H1 (cell line): ENCODE measurements at regions not wholly inside any gene's neighbourhood (a gene's known extent, or its start where the extent isn't known, plus 50 kb on each side); places are given as distances from the start of the nearest gene placed in this dataset.

ENCODE experiments used
- CTCF ChIA-PET: fragments of 300-600 bp; sonication (Branson Sonifier 250); formaldehyde crosslinking; loops from one replicate; lab custom pipeline; 2021; ENCODE audit not compliant: partially characterized antibody; lab: Charles Lee
- POLR2A ChIA-PET: fragments of 300-600 bp; sonication (Branson Sonifier 250); formaldehyde crosslinking; loops from one replicate; lab custom pipeline; 2021; ENCODE audit warnings: inconsistent platforms; ENCODE audit not compliant: partially characterized antibody; lab: Charles Lee
- DNase-seq, 2 experiments: peaks; one replicate each; pipeline versions ENCODE4 v3.0.0 to v3.0.0-alpha.2; 2010 to 2022; ENCODE audit warnings: low spot score in 2 of 2, low read depth in 1 of 2, mixed read lengths in 1 of 2
- FAIRE-seq: peaks from 2 replicates; lab custom pipeline; 2011; peaks lifted over from hg19 to GRCh38; lab: Jason Lieb, UNC
- H2AFZ ChIP-seq: 2 replicates; pipeline ENCODE4 v1.8.1; 2012; ENCODE audit warnings: low read length, inconsistent platforms
- H2AK5ac ChIP-seq: 2 replicates; pipeline ENCODE4 v1.6.1; 2013; ENCODE audit warnings: low read depth, low read length
- H2BK120ac ChIP-seq: replicated peaks from 2 replicates; pipeline ENCODE3; 2013; ENCODE audit warnings: low read depth, low read length, inconsistent platforms
- H2BK12ac ChIP-seq: 2 replicates; pipeline ENCODE4 v1.6.1; 2013; ENCODE audit warnings: low read depth, low read length
- H2BK15ac ChIP-seq: 2 replicates; pipeline ENCODE4 v1.6.1; 2013; ENCODE audit warnings: low read length
- H2BK20ac ChIP-seq: 2 replicates; pipeline ENCODE4 v1.6.1; 2013; ENCODE audit warnings: low read length
- H2BK5ac ChIP-seq: 2 replicates; pipeline ENCODE4 v1.6.1; 2013; ENCODE audit warnings: low read depth, low read length
- H3K14ac ChIP-seq: 2 replicates; pipeline ENCODE4 v1.6.1; 2013; ENCODE audit warnings: inconsistent platforms; ENCODE audit not compliant: insufficient read length
- H3K18ac ChIP-seq: 2 replicates; pipeline ENCODE4 v1.6.1; 2013; ENCODE audit warnings: low read length; ENCODE audit errors: extremely low read depth
- H3K23ac ChIP-seq: 2 replicates; pipeline ENCODE4 v1.6.1; 2013; ENCODE audit warnings: inconsistent platforms; ENCODE audit not compliant: insufficient read length
- H3K23me2 ChIP-seq: 2 replicates; pipeline ENCODE4 v1.6.1; 2013; ENCODE audit warnings: low read depth, low read length
- H3K27ac ChIP-seq: 2 replicates; pipeline ENCODE4 v1.6.1; 2011; ENCODE audit warnings: low read depth, low read length, inconsistent platforms
- H3K27me3 ChIP-seq, 4 experiments: replicated peaks in 1 of 4; 1 replicate in 1 of 4; 2 replicates in 3 of 4; pipeline versions ENCODE4 v1.6.1 to v1.8.1; 2011 to 2013; ENCODE audit warnings: low read length in 3 of 4, mild to moderate bottlenecking in 3 of 4, inconsistent platforms in 2 of 4, mixed read lengths in 2 of 4, moderate library complexity in 1 of 4; ENCODE audit not compliant: control insufficient read depth in 3 of 4, insufficient read depth in 3 of 4; ENCODE audit errors: extremely low read depth in 1 of 4
- H3K36me3 ChIP-seq, 4 experiments: 2 replicates each; pipeline versions ENCODE4 v1.6.1 to v1.8.1; 2011 to 2013; ENCODE audit warnings: mild to moderate bottlenecking in 4 of 4, low read length in 3 of 4, moderate library complexity in 2 of 4, control low read depth in 1 of 4, inconsistent platforms in 1 of 4; ENCODE audit not compliant: insufficient read depth in 4 of 4, control insufficient read depth in 2 of 4
- H3K4ac ChIP-seq: replicated peaks from 2 replicates; pipeline ENCODE3; 2013; ENCODE audit warnings: low read length, low read depth, mixed read lengths, inconsistent platforms; ENCODE audit not compliant: insufficient read length
- H3K4me1 ChIP-seq, 4 experiments: replicated peaks in 1 of 4; 1 replicate in 1 of 4; 2 replicates in 3 of 4; pipeline versions ENCODE4 v1.6.1 to v1.8.1; 2011 to 2013; ENCODE audit warnings: low read length in 3 of 4, inconsistent platforms in 2 of 4, mixed read lengths in 1 of 4; ENCODE audit not compliant: insufficient read depth in 4 of 4, control insufficient read depth in 3 of 4
- H3K4me2 ChIP-seq, 2 experiments: 2 replicates each; pipeline versions ENCODE4 v1.6.1 to v1.8.1; 2011 to 2013; ENCODE audit warnings: low read depth in 2 of 2, low read length in 2 of 2, control low read depth in 1 of 2, inconsistent platforms in 1 of 2, mild to moderate bottlenecking in 1 of 2; ENCODE audit not compliant: insufficient read depth in 1 of 2
- H3K4me3 ChIP-seq, 4 experiments: fragments of 200-600, 300-600 bp in 1 of 4; sonication (generic), shearing (Covaris generic), sonication (Bioruptor Twin) in 1 of 4; 2 replicates each; pipeline versions ENCODE4 v1.5.1 to v1.8.1; 2011 to 2016; ENCODE audit warnings: low read length in 4 of 4, low read depth in 3 of 4, control low read depth in 2 of 4, inconsistent platforms in 2 of 4, mild to moderate bottlenecking in 2 of 4, mixed read lengths in 1 of 4, moderate library complexity in 1 of 4; ENCODE audit not compliant: insufficient read depth in 2 of 4; ENCODE audit errors: extremely low read depth in 1 of 4
- H3K56ac ChIP-seq: replicated peaks from 2 replicates; pipeline ENCODE3; 2013; ENCODE audit warnings: low read depth, mild to moderate bottlenecking, mixed read lengths, low read length, inconsistent platforms; ENCODE audit not compliant: insufficient read length
- H3K79me1 ChIP-seq: 2 replicates; pipeline ENCODE4 v1.6.1; 2013; ENCODE audit warnings: low read depth, low read length, control low read depth
- H3K79me2 ChIP-seq, 2 experiments: 2 replicates each; pipeline versions ENCODE4 v1.6.1 to v1.8.1; 2012 to 2013; ENCODE audit warnings: low read length in 2 of 2, mild to moderate bottlenecking in 2 of 2, inconsistent platforms in 1 of 2; ENCODE audit not compliant: insufficient read depth in 2 of 2, control insufficient read depth in 1 of 2
- H3K9ac ChIP-seq, 4 experiments: replicated peaks in 1 of 4; 1 replicate in 1 of 4; 2 replicates in 3 of 4; pipeline versions ENCODE4 v1.6.1 to v1.8.1; 2011 to 2013; ENCODE audit warnings: low read depth in 3 of 4, low read length in 3 of 4, control low read depth in 2 of 4, mild to moderate bottlenecking in 2 of 4, moderate library complexity in 2 of 4, inconsistent platforms in 1 of 4; ENCODE audit errors: extremely low read depth in 1 of 4
- H3K9me3 ChIP-seq, 2 experiments: 2 replicates each; pipeline versions ENCODE4 v1.6.1 to v1.8.1; 2012 to 2013; ENCODE audit warnings: mild to moderate bottlenecking in 2 of 2, moderate library complexity in 2 of 2, control low read depth in 1 of 2, inconsistent platforms in 1 of 2, low read depth in 1 of 2, low read length in 1 of 2, mixed read lengths in 1 of 2; ENCODE audit not compliant: insufficient read depth in 2 of 2
- H4K20me1 ChIP-seq, 2 experiments: replicated peaks in 1 of 2; 2 replicates each; pipeline versions ENCODE3 to v1.8.1; 2011 to 2013; ENCODE audit warnings: inconsistent platforms in 2 of 2, low read length in 2 of 2, mild to moderate bottlenecking in 1 of 2; ENCODE audit not compliant: insufficient read depth in 2 of 2, control insufficient read depth in 1 of 2
- H4K5ac ChIP-seq: 2 replicates; pipeline ENCODE4 v1.6.1; 2013; ENCODE audit warnings: low read length, low read depth, mixed read lengths, inconsistent platforms; ENCODE audit not compliant: insufficient read length
- H4K8ac ChIP-seq: 2 replicates; pipeline ENCODE4 v1.8.0; 2013; ENCODE audit warnings: mild to moderate bottlenecking, moderate library complexity, low read length, inconsistent platforms; ENCODE audit not compliant: insufficient read depth; ENCODE audit errors: extremely low read depth
- H4K91ac ChIP-seq: replicated peaks from 2 replicates; pipeline ENCODE3; 2013; ENCODE audit warnings: low read length, mixed read lengths, inconsistent platforms; ENCODE audit not compliant: insufficient read length
- BACH1 ChIP-seq: IDR thresholded peaks from 2 replicates; pipeline ENCODE4 v1.6.1; 2012; ENCODE audit warnings: low read length, improper control_type of control experiment
- CHD1 ChIP-seq: IDR thresholded peaks from 2 replicates; pipeline ENCODE4 v1.6.1; 2012; ENCODE audit warnings: low read depth, low read length, improper control_type of control experiment
- HDAC6 ChIP-seq: IDR thresholded peaks from one replicate; pipeline ENCODE4 v1.7.1; 2012; ENCODE audit warnings: low read depth, mild to moderate bottlenecking, inconsistent platforms, low read length, moderate library complexity
- KDM1A ChIP-seq: fragments of 200-600, 300-600 bp; sonication (generic); IDR thresholded peaks from 2 replicates; pipeline ENCODE4 v1.7.1; 2016; ENCODE audit warnings: mild to moderate bottlenecking, low read length, borderline replicate concordance
- SAP30 ChIP-seq: fragments of 300-600 bp; sonication (generic); IDR thresholded peaks from 2 replicates; pipeline ENCODE4 v1.7.1; 2012; ENCODE audit warnings: low read length, moderate library complexity, mild to moderate bottlenecking, inconsistent platforms; ENCODE audit not compliant: insufficient read depth, insufficient replicate concordance
- SP1 ChIP-seq: IDR thresholded peaks from 2 replicates; pipeline ENCODE4 v1.6.1; 2011; ENCODE audit warnings: low read depth, low read length
- SRF ChIP-seq: IDR thresholded peaks from 2 replicates; pipeline ENCODE4 v1.6.1; 2011; ENCODE audit warnings: mild to moderate bottlenecking, low read depth, low read length, moderate library complexity
- TBP ChIP-seq: IDR thresholded peaks from 2 replicates; pipeline ENCODE4 v1.6.1; 2011; ENCODE audit warnings: low read depth, low read length, improper control_type of control experiment
- WGBS, 2 experiments: shearing (Covaris generic) in 1 of 2; methylation state at CpG; one replicate each; pipeline versions ENCODE4 v1.1.6 to v1.1.7; 2013 to 2015; ENCODE audit warnings: low lambda C conversion rate in 2 of 2, mixed read lengths in 2 of 2, inconsistent platforms in 1 of 2, low coverage in 1 of 2, missing lambda C conversion rate in 1 of 2; ENCODE audit not compliant: insufficient replicate concordance in 2 of 2, insufficient coverage in 1 of 2, insufficient read length in 1 of 2; ENCODE audit errors: extremely low coverage in 1 of 2, missing lambda C conversion rate in 1 of 2; 5-methylcytosine and 5-hydroxymethylcytosine counted together
- TF ChIP-seq, protein P1 (sequence below): IDR thresholded peaks from 2 replicates; pipeline ENCODE4 v1.6.1; 2012; ENCODE audit warnings: inconsistent platforms

GRCh38 chr2:216261042-216261537 is 111.2 kb downstream of the MARCHF4 start:
- no peak for DNase-seq
- Histone ChIP-seq H2AK5ac (no peak overlapping the region), H3K4me2 (no peak overlapping the region), H4K8ac (no peak overlapping the region), H3K9ac (no peak overlapping the region), H4K20me1 (no peaks in the 10 kb centered on the region), H3K23ac (no peak overlapping the region), H3K27ac (no peak overlapping the region), H3K4me3 (no peak overlapping the region), H3K9me3 (no peaks in the 10 kb centered on the region), H2BK15ac (no peak overlapping the region), H3K56ac (no peak overlapping the region), H3K79me2 (no peaks in the 10 kb centered on the region), H2BK12ac (no peak overlapping the region), H3K14ac (no peak overlapping the region), H4K91ac (no peak overlapping the region), H3K18ac (no peak overlapping the region), H3K79me1 (no peaks in the 10 kb centered on the region), H4K5ac (no peak overlapping the region), H2BK5ac (no peak overlapping the region), H3K4ac (no peak overlapping the region), H2BK120ac (no peak overlapping the region), H3K27me3 (no peaks in the 10 kb centered on the region; a peak in 1 of 7 replicates), H3K23me2 (no peaks in the 10 kb centered on the region; the same call in 1 of the 2 replicates), H2AFZ (no peak overlapping the region), H2BK20ac (no peak overlapping the region), H3K36me3 (no peaks in the 10 kb centered on the region), H3K4me1 (no peaks in the 10 kb centered on the region)
- 91% methylated on average over 6 of the region's 6 CpGs; no CpG with 5 or more reads in 1 of the 2 experiments for WGBS, 2 experiments
- FAIRE-seq: no peak
- CTCF ChIA-PET: interaction anchor here (0.9 to 3.1 kb wide), 6 partner anchors 9 to 39 kb away, joined by 4 to 10 read pairs (median 4); no protein-coding TSS in a partner anchor
- POLR2A ChIA-PET: interaction anchor here (1.2 to 1.4 kb wide), 2 partner anchors 12 to 238 kb away, joined by 3 read pairs; partner anchors contain the start of gene RPL37A
- TF ChIP-seq KDM1A: no peak
- no peak for TF ChIP-seq HDAC6
- TF ChIP-seq, protein P1, sequence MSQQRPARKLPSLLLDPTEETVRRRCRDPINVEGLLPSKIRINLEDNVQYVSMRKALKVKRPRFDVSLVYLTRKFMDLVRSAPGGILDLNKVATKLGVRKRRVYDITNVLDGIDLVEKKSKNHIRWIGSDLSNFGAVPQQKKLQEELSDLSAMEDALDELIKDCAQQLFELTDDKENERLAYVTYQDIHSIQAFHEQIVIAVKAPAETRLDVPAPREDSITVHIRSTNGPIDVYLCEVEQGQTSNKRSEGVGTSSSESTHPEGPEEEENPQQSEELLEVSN: no peak
- TF ChIP-seq TBP: no peak
- TF ChIP-seq SP1: no peak
- TF ChIP-seq SRF: no peak
- no peak for TF ChIP-seq CHD1
- TF ChIP-seq SAP30: no peak
- no peak for TF ChIP-seq BACH1
